ENCODE measurements at regions not wholly inside any gene's neighbourhood (a gene's known extent, or its start where the extent isn't known, plus 50 kb on each side); places are given as distances from the start of the nearest gene placed in this dataset.

- no TSS peak for BruUV-seq (replicated peaks)
- TF ChIP-seq REPIN1 (CRISPR knock-in tag; IDR thresholded peaks at IDR 0.05; ENCODE audit: borderline replicate concordance, low read depth) (no peak), ZBTB26 (CRISPR knock-in tag; IDR thresholded peaks at IDR 0.05; ENCODE audit: borderline replicate concordance) (no peak), HNF4A (CRISPR knock-in tag; IDR thresholded peaks at IDR 0.05) (0 out of 2 replicates have a peak, but pooled peaks have one; percentile 8)
- Histone ChIP-seq H3K9ac (ENCODE audit: insufficient read depth, low read depth, low read length) (peak overlapping the region; percentile 2; the same call in 1 of the 2 replicates), H3K4me2 (ENCODE audit: low read depth, low read length) (peak overlapping the region; percentile 13; the same call in 1 of the 2 replicates), H2AFZ (ENCODE audit: low read length) (no peak overlapping the region), H3K4me1 (ENCODE audit: insufficient read depth, low read length) (peaks cover 29% of the 10 kb centered on the region), H3K9me3 (ENCODE audit: low read length) (no peaks in the 10 kb centered on the region), H3K79me2 (ENCODE audit: insufficient read depth, low read length) (no peaks in the 10 kb centered on the region), H4K20me1 (ENCODE audit: insufficient read depth, low read length) (no peaks in the 10 kb centered on the region), H3K27ac (ENCODE audit: extremely low read length, insufficient read depth, low read length) (peak overlapping the region; percentile 21), H3K36me3 (replicated peaks in 1 of 2; ENCODE audit: control insufficient read depth in 1 of 2, insufficient read depth in 2 of 2, low read length in 2 of 2) (no peaks in the 10 kb centered on the region), H3K27me3 (ENCODE audit: control insufficient read depth in 1 of 2, insufficient read depth in 2 of 2, low read length in 2 of 2) (no peaks in the 10 kb centered on the region), H3K4me3 (replicated peaks in 1 of 3; ENCODE audit: insufficient read depth in 1 of 3, low read depth in 2 of 3, low read length in 3 of 3) (no peak overlapping the region)
- WGBS (ENCODE audit: low lambda C conversion rate) = 59% methylated on average over 7 of the region's 7 CpGs
- in situ Hi-C loops (cut with HindIII; ENCODE audit: extremely low pct_ligation_motif_present, low pct_unique_long_range_greater_than_20kb) = no loop called here
- CTCF ChIA-PET (ENCODE audit: low intra/inter-chr PET ratio, low total read pairs) = no interaction called here
- peak; percentile 73 for ATAC-seq
- intact Hi-C loops (cut with micrococcal nuclease; ENCODE audit: unreplicated experiment) = no loop called here
- FAIRE-seq = no peak
- POLR2A ChIA-PET = interaction anchor here (0.8 to 2.1 kb wide), 4 partner anchors 16 to 258 kb away, joined by 3 to 11 read pairs (median 6); no protein-coding TSS in a partner anchor
- no peak for DNase-seq (ENCODE audit: low spot score)
Measured at GRCh38 chr1:234699795-234700665, 90.1 kb upstream of the IRF2BP2 start.

GRCh38 chr1:234698686-234699085, 88.7 kb upstream of the IRF2BP2 start:
- in situ Hi-C loops (cut with HindIII; ENCODE audit: extremely low pct_ligation_motif_present, low pct_unique_long_range_greater_than_20kb) = no loop called here
- 97% methylated on average over 6 of the region's 6 CpGs for WGBS (ENCODE audit: low lambda C conversion rate)
- H2AFZ ChIP-seq (ENCODE audit: low read length) = no peak overlapping the region
- H4K20me1 ChIP-seq (ENCODE audit: insufficient read depth, low read length) = no peaks in the 10 kb centered on the region
- H3K4me2 ChIP-seq (ENCODE audit: low read depth, low read length) = no peak overlapping the region
- DNase-seq (ENCODE audit: low spot score) (no peak), ATAC-seq (no peak), FAIRE-seq (no peak)
- no peaks in the 10 kb centered on the region for H3K27me3 ChIP-seq (ENCODE audit: control insufficient read depth in 1 of 2, insufficient read depth in 2 of 2, low read length in 2 of 2)
- H3K79me2 ChIP-seq (ENCODE audit: insufficient read depth, low read length) = no peaks in the 10 kb centered on the region
- peaks cover 29% of the 10 kb centered on the region for H3K4me1 ChIP-seq (ENCODE audit: insufficient read depth, low read length)
- BruUV-seq (replicated peaks) = no TSS peak
- intact Hi-C loops (cut with micrococcal nuclease; ENCODE audit: unreplicated experiment) = no loop called here
- no peaks in the 10 kb centered on the region for H3K36me3 ChIP-seq (replicated peaks in 1 of 2; ENCODE audit: control insufficient read depth in 1 of 2, insufficient read depth in 2 of 2, low read length in 2 of 2)
- H3K9ac ChIP-seq (ENCODE audit: insufficient read depth, low read depth, low read length) = no peak overlapping the region
- H3K9me3 ChIP-seq (ENCODE audit: low read length) = no peaks in the 10 kb centered on the region
- POLR2A ChIA-PET = interaction anchor here (1.9 to 2.1 kb wide), 2 partner anchors 17 to 87 kb away, joined by 8 to 11 read pairs; no protein-coding TSS in a partner anchor
- TF ChIP-seq ATF3 (CRISPR knock-in tag; IDR thresholded peaks at IDR 0.05) = no peak
- no peak for TF ChIP-seq ZBTB33 (CRISPR knock-in tag; IDR thresholded peaks at IDR 0.05)
- TF ChIP-seq TEF (CRISPR knock-in tag; IDR thresholded peaks at IDR 0.05) = no peak
- H3K27ac ChIP-seq (ENCODE audit: extremely low read length, insufficient read depth, low read length) = no peak overlapping the region
- CTCF ChIA-PET (ENCODE audit: low intra/inter-chr PET ratio, low total read pairs) = no interaction called here
- no peak overlapping the region for H3K4me3 ChIP-seq (replicated peaks in 1 of 3; ENCODE audit: insufficient read depth in 1 of 3, low read depth in 2 of 3, low read length in 3 of 3)
